CD8-positive, alpha-beta memory T cell (primary cell): ENCODE measurements at regions not wholly inside any gene's neighbourhood (a gene's known extent, or its start where the extent isn't known, plus 50 kb on each side); places are given as distances from the start of the nearest gene placed in this dataset.
"Not testable (repeated sequence)": the region's sequence is repeated elsewhere in the genome, so short reads cannot be mapped to it uniquely, and the experiment has no call there.

ENCODE experiments used
- CTCF ChIA-PET: fragments of 350-600 bp; sonication (Branson Sonifier 250); formaldehyde crosslinking; loops from one replicate; lab custom pipeline; 2021; ENCODE audit warnings: antibody characterized with exemption; lab: Charles Lee
- POLR2A ChIA-PET: fragments of 350-600 bp; sonication (Branson Sonifier 250); formaldehyde crosslinking; loops from one replicate; lab custom pipeline; 2021; ENCODE audit warnings: antibody characterized with exemption; lab: Charles Lee
- DNase-seq, 5 donors: peaks; one replicate each; pipeline versions ENCODE4 v3.0.0 to v3.0.0-alpha.2; 2020 to 2022; ENCODE audit warnings: mixed read lengths in 1 of 5
- H3K27ac ChIP-seq: one replicate; pipeline ENCODE4 v1.7.0; 2013; ENCODE audit warnings: low read depth, mild to moderate bottlenecking, low read length, moderate library complexity
- H3K27me3 ChIP-seq: 2 replicates; pipeline ENCODE4 v1.7.0; 2013; ENCODE audit warnings: low read length, mild to moderate bottlenecking; ENCODE audit not compliant: insufficient read depth, poor library complexity, severe bottlenecking
- H3K36me3 ChIP-seq: 2 replicates; pipeline ENCODE4 v1.7.0; 2013; ENCODE audit warnings: mild to moderate bottlenecking, low read length, moderate library complexity; ENCODE audit not compliant: insufficient read depth
- H3K4me1 ChIP-seq: 2 replicates; pipeline ENCODE4 v1.7.0; 2013; ENCODE audit warnings: mild to moderate bottlenecking, low read length, moderate library complexity; ENCODE audit not compliant: insufficient read depth
- H3K4me3 ChIP-seq: 2 replicates; pipeline ENCODE4 v1.7.0; 2013; ENCODE audit warnings: mild to moderate bottlenecking, low read length
- H3K9me3 ChIP-seq: 2 replicates; pipeline ENCODE4 v1.7.0; 2013; ENCODE audit warnings: mild to moderate bottlenecking, low read length
- H3K27ac Mint-ChIP-seq, 8 donors: one replicate each; pipeline ENCODE4 v1.8.0; 2020 to 2021; ENCODE audit warnings: mixed read lengths in 8 of 8, mild to moderate bottlenecking in 6 of 8, inconsistent platforms in 3 of 8, moderate library complexity in 3 of 8
- H3K27me3 Mint-ChIP-seq, 2 donors: one replicate each; pipeline ENCODE4 v1.8.0; 2020 to 2021; ENCODE audit warnings: mixed read lengths in 2 of 2, mild to moderate bottlenecking in 1 of 2, moderate library complexity in 1 of 2
- H3K36me3 Mint-ChIP-seq, 3 donors: one replicate each; pipeline ENCODE4 v1.8.0; 2020 to 2021; ENCODE audit warnings: mixed read lengths in 3 of 3, inconsistent platforms in 1 of 3, mild to moderate bottlenecking in 1 of 3
- H3K4me1 Mint-ChIP-seq, 3 donors: one replicate each; pipeline ENCODE4 v1.8.0; 2020 to 2021; ENCODE audit warnings: mixed read lengths in 3 of 3, inconsistent platforms in 1 of 3, mild to moderate bottlenecking in 1 of 3
- H3K4me3 Mint-ChIP-seq, 7 donors: one replicate each; pipeline ENCODE4 v1.8.0; 2020 to 2021; ENCODE audit warnings: mixed read lengths in 7 of 7, mild to moderate bottlenecking in 6 of 7, moderate library complexity in 4 of 7, inconsistent platforms in 2 of 7
- H3K9me3 Mint-ChIP-seq, 5 donors: one replicate each; pipeline ENCODE4 v1.8.0; 2020 to 2022; ENCODE audit warnings: mixed read lengths in 5 of 5, mild to moderate bottlenecking in 3 of 5, moderate library complexity in 2 of 5, inconsistent platforms in 1 of 5

DNA sequence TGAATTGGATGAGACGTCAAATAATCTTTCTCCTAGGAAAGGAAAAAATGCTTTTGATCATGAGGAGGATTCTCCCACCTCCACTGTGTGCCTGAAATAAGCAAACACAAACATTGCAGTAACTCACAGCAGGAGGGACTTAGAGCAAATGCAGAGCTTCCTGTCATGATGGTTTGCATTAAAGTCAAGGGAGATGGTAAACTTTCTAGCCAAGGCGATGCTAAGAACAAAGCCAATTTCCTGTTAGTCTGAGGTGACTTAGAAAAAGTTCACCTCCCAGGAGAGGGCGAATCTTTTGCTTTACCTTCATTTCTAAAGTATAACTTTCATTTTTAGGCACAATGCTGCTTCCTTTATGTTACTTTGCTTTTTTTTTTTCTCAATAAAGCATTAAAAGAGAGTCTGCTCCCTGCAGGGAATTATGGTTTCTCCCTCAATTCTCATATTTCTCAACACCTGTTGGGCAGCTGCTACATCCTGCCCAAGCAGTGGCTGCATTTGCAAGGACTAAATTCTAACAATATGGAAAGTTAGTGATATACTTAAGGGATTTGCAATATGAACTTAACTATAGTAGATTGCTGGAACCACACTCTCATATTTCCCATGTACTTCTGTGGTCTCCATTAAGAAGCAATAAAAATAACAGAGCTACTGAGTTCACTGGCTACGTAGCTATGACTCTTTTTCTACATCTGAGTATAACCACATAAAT is 175.6 kb downstream of the PCTP start:
- DNase-seq, result peak in 1 of 5 donors; percentile 19
- POLR2A ChIA-PET, result no interaction called here
- H3K27ac Mint-ChIP-seq, result peak overlapping the region in 1 of 8 donors; percentile 26

DNA sequence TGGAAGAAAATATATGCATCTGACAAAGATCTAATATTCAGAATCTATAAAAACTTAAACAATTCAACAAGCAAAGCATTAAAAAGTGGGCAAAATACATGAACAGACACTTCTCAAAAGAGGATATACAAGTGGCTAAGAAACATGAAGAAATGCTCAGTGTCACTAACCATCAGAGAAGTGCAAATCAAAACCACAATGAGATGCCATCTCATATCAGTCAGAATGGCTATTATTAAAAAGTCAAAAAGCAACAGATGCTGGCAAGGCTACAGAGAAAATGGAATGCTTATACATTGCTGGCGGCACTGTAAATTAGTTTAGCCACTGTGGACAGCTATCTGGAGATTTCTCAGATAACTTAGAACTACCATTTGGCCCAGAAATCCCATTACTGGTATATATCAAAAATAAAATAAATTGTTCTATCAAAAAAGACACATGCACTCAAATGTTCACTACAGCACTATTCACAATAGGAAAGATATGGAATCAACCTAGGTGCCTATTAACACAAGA is 179.5 kb downstream of the PCTP start:
- Mint-ChIP-seq H3K27me3 (peaks cover 2 to 4% of the 10 kb centered on the region in 2 donors), H3K4me3 (no peak overlapping the region), H3K36me3 (no peaks in the 10 kb centered on the region), H3K4me1 (no peaks in the 10 kb centered on the region), H3K27ac (no peak overlapping the region), H3K9me3 (no peaks in the 10 kb centered on the region)
- ChIA-PET CTCF (no interaction called here), POLR2A (no interaction called here)
- Histone ChIP-seq H3K36me3 (no peaks in the 10 kb centered on the region), H3K4me3 (no peak overlapping the region), H3K27me3 (no peaks in the 10 kb centered on the region), H3K4me1 (no peaks in the 10 kb centered on the region), H3K9me3 (no peaks in the 10 kb centered on the region), H3K27ac (no peak overlapping the region)
- DNase-seq, result no peak

More for the DNA sequence above, 175.6 kb downstream of the PCTP start:
- CTCF ChIA-PET, result no interaction called here
- H3K36me3 ChIP-seq, result no peaks in the 10 kb centered on the region
- peaks cover 0 to 4% of the 10 kb centered on the region in 2 donors for H3K27me3 Mint-ChIP-seq
- H3K9me3 ChIP-seq, result no peaks in the 10 kb centered on the region
- H3K9me3 Mint-ChIP-seq, result no peaks in the 10 kb centered on the region
- H3K27ac ChIP-seq, result no peak overlapping the region
- no peaks in the 10 kb centered on the region for H3K36me3 Mint-ChIP-seq
- H3K4me3 ChIP-seq, result no peak overlapping the region
- no peaks in the 10 kb centered on the region for H3K4me1 Mint-ChIP-seq
- no peaks in the 10 kb centered on the region for H3K27me3 ChIP-seq
- H3K4me1 ChIP-seq, result no peaks in the 10 kb centered on the region
- no peak overlapping the region for H3K4me3 Mint-ChIP-seq

- POLR2A ChIA-PET, result no interaction called here
- CTCF ChIA-PET, result no interaction called here
- Histone ChIP-seq H3K27ac (no peak overlapping the region), H3K9me3 (no peaks in the 10 kb centered on the region), H3K36me3 (no peaks in the 10 kb centered on the region), H3K27me3 (no peaks in the 10 kb centered on the region), H3K4me1 (no peaks in the 10 kb centered on the region), H3K4me3 (no peak overlapping the region)
- Mint-ChIP-seq H3K4me3 (no peak overlapping the region), H3K9me3 (no peaks in the 10 kb centered on the region), H3K4me1 (no peaks in the 10 kb centered on the region), H3K27ac (no peak overlapping the region), H3K36me3 (no peaks in the 10 kb centered on the region), H3K27me3 (peaks cover 2 to 9% of the 10 kb centered on the region in 2 donors)
- no peak for DNase-seq
Measured at GRCh38 chr17:55931446-55931845, 180.6 kb downstream of the PCTP start.

- no peak for DNase-seq
- Mint-ChIP-seq H3K9me3 (peaks cover 0 to 3% (median 0%) of the 10 kb centered on the region in 5 donors), H3K27me3 (peaks cover 4 to 9% of the 10 kb centered on the region in 2 donors), H3K27ac (no peak overlapping the region), H3K4me3 (no peak overlapping the region), H3K4me1 (no peaks in the 10 kb centered on the region), H3K36me3 (no peaks in the 10 kb centered on the region)
- Histone ChIP-seq H3K36me3 (no peaks in the 10 kb centered on the region), H3K27ac (no peak overlapping the region), H3K27me3 (no peaks in the 10 kb centered on the region), H3K9me3 (no peaks in the 10 kb centered on the region), H3K4me1 (no peaks in the 10 kb centered on the region), H3K4me3 (no peak overlapping the region)
- POLR2A ChIA-PET, result no interaction called here
- CTCF ChIA-PET, result no interaction called here
Measured at GRCh38 chr17:55932973-55933372, 182.1 kb downstream of the PCTP start.

- H3K4me1 ChIP-seq, H3K4me1 Mint-ChIP-seq, DNase-seq, H3K36me3 ChIP-seq, H3K27me3 Mint-ChIP-seq, H3K27ac ChIP-seq, H3K9me3 ChIP-seq, H3K27me3 ChIP-seq, POLR2A ChIA-PET, H3K4me3 ChIP-seq, H3K4me3 Mint-ChIP-seq, H3K36me3 Mint-ChIP-seq, CTCF ChIA-PET: not testable (repeated sequence)
- peaks cover 0 to 18% (median 4%) of the 10 kb centered on the region in 5 donors for H3K9me3 Mint-ChIP-seq
- H3K27ac Mint-ChIP-seq, result peak overlapping the region in 1 of 8 donors; percentile 22
Measured at GRCh38 chr17:55939181-55939810, 188.4 kb downstream of the PCTP start.

DNA sequence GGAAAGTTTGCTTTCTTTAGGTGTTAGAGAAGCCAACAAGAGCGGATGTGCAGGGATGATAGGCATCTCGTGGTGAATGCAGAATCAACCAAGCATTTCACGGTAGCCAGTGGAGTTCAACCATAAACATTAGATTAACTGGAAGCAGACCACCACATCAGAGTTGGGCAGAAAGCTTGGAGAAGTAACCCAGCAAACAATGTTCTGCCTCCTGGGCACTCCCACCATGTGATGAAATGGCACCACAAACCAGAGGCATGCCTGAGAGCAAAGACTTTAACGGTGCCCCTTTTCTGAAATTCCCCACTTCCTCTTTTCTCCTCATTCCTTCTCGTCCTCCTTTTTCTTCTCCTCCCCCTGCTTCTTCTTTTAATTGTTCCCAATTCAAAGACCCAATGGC is 193.5 kb upstream of the ANKFN1 start:
- ChIA-PET CTCF (no interaction called here), POLR2A (no interaction called here)
- DNase-seq, result no peak
- no peak overlapping the region for H3K4me3 Mint-ChIP-seq
- H3K4me1 Mint-ChIP-seq, result no peaks in the 10 kb centered on the region
- Histone ChIP-seq H3K4me1 (no peaks in the 10 kb centered on the region), H3K9me3 (no peaks in the 10 kb centered on the region), H3K4me3 (no peak overlapping the region), H3K27ac (no peak overlapping the region), H3K27me3 (no peaks in the 10 kb centered on the region), H3K36me3 (no peaks in the 10 kb centered on the region)
- peaks cover 0 to 3% (median 0%) of the 10 kb centered on the region in 5 donors for H3K9me3 Mint-ChIP-seq
- H3K27ac Mint-ChIP-seq, result no peak overlapping the region
- no peaks in the 10 kb centered on the region for H3K36me3 Mint-ChIP-seq
- peaks cover 0 to 2% of the 10 kb centered on the region in 2 donors for H3K27me3 Mint-ChIP-seq

DNA sequence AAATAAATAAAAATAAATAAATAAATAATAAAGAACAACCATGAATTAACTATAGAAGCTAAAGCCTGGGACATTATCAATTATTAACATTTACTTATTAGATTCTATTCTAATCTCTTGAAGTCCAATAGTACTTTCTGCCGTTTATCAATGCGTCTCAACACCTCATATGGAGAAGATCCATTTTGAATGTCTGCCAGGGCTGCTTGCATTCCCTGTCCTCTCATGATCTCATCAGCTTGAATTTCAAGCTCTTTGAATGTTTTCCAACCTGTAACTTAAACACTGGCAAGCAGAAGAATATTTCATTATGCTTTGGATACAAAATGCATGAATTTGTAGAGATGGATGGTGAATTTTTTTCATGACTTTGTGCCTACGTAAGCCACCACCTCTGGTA is 191.9 kb upstream of the ANKFN1 start:
- H3K36me3 ChIP-seq, result no peaks in the 10 kb centered on the region
- ChIA-PET POLR2A (no interaction called here), CTCF (no interaction called here)
- Mint-ChIP-seq H3K4me3 (no peak overlapping the region), H3K9me3 (peaks cover 0 to 6% (median 0%) of the 10 kb centered on the region in 5 donors), H3K4me1 (no peaks in the 10 kb centered on the region), H3K27me3 (peaks cover 0 to 4% of the 10 kb centered on the region in 2 donors), H3K27ac (no peak overlapping the region), H3K36me3 (no peaks in the 10 kb centered on the region)
- no peaks in the 10 kb centered on the region for H3K4me1 ChIP-seq
- H3K27me3 ChIP-seq, result no peaks in the 10 kb centered on the region
- H3K27ac ChIP-seq, result no peak overlapping the region
- DNase-seq, result no peak
- no peaks in the 10 kb centered on the region for H3K9me3 ChIP-seq
- no peak overlapping the region for H3K4me3 ChIP-seq

DNA sequence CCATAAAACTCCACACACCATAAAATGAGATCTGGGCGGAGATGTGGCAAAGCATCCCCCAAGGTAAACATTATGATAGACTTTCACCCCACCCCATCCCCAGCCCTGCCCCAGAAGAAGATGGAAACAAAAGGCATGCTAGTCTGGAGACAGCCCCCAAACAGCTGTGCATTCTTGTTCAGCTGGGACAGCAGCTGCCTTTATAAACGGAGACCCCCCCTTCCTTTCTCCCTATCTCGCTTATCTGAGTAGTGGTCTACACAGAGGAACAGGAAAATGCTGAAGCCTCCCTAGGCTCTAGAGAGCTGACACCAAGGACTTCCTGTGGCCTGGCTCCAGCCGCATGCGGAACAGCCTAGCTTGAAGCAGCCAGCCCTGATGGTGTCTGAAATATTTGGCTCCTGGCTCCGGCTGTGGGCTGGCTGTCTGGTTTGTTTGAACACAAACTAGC is 190.3 kb upstream of the ANKFN1 start:
- Mint-ChIP-seq H3K27ac (no peak overlapping the region), H3K27me3 (peaks cover 0 to 4% of the 10 kb centered on the region in 2 donors), H3K9me3 (peaks cover 0 to 6% (median 0%) of the 10 kb centered on the region in 5 donors), H3K4me3 (no peak overlapping the region), H3K36me3 (no peaks in the 10 kb centered on the region), H3K4me1 (no peaks in the 10 kb centered on the region)
- Histone ChIP-seq H3K4me3 (no peak overlapping the region), H3K4me1 (no peaks in the 10 kb centered on the region), H3K27ac (no peak overlapping the region), H3K36me3 (no peaks in the 10 kb centered on the region), H3K27me3 (no peaks in the 10 kb centered on the region), H3K9me3 (no peaks in the 10 kb centered on the region)
- DNase-seq, result no peak
- CTCF ChIA-PET, result no interaction called here
- POLR2A ChIA-PET, result no interaction called here
